Activated B cell treated with CpG ODN at 0.5 μM for 24 hours (primary cell): ENCODE measurements at regions not wholly inside any gene's neighbourhood (a gene's known extent, or its start where the extent isn't known, plus 50 kb on each side); places are given as distances from the start of the nearest gene placed in this dataset.

ENCODE experiments used
- ATAC-seq: fragments of 200-7000 bp; cut with Tn5 transposase; one replicate; pipeline ENCODE4 v1.10.0; 2021; ENCODE audit warnings: low read depth, mild to moderate bottlenecking, moderate library complexity
- CTCF ChIA-PET: fragments of 350-600 bp; sonication (Branson Sonifier 250); formaldehyde crosslinking; loops from one replicate; lab custom pipeline; 2021; ENCODE audit warnings: antibody characterized with exemption; lab: Charles Lee
- POLR2A ChIA-PET: fragments of 350-600 bp; sonication (Branson Sonifier 250); formaldehyde crosslinking; loops from one replicate; lab custom pipeline; 2021; ENCODE audit warnings: antibody characterized with exemption; lab: Charles Lee
- DNase-seq: peaks from one replicate; pipeline ENCODE4 v3.0.0; 2022
- H3K27ac Mint-ChIP-seq: one replicate; pipeline ENCODE4 v1.8.0; 2020; ENCODE audit warnings: mixed read lengths
- H3K27me3 Mint-ChIP-seq: one replicate; pipeline ENCODE4 v1.8.0; 2021; ENCODE audit warnings: mixed read lengths
- H3K36me3 Mint-ChIP-seq: one replicate; pipeline ENCODE4 v1.8.0; 2021; ENCODE audit warnings: low read depth, mixed read lengths
- H3K4me1 Mint-ChIP-seq: one replicate; pipeline ENCODE4 v1.8.0; 2021; ENCODE audit warnings: mixed read lengths
- H3K4me3 Mint-ChIP-seq: one replicate; pipeline ENCODE4 v1.8.0; 2020; ENCODE audit warnings: mild to moderate bottlenecking, mixed read lengths
- H3K9me3 Mint-ChIP-seq: one replicate; pipeline ENCODE4 v1.8.0; 2020; ENCODE audit warnings: mixed read lengths
- intact Hi-C: fragments of 100-400 bp; cut with micrococcal nuclease; formaldehyde crosslinking; loops from one replicate; pipeline ENCODE4 v1.15.1; 2024
- TF ChIP-seq, protein P1 (sequence below): fragments of 200-600 bp; IDR thresholded peaks from one replicate; pipeline ENCODE4 v1.8.0; 2022; ENCODE audit warnings: antibody characterized with exemption, mild to moderate bottlenecking

DNA sequence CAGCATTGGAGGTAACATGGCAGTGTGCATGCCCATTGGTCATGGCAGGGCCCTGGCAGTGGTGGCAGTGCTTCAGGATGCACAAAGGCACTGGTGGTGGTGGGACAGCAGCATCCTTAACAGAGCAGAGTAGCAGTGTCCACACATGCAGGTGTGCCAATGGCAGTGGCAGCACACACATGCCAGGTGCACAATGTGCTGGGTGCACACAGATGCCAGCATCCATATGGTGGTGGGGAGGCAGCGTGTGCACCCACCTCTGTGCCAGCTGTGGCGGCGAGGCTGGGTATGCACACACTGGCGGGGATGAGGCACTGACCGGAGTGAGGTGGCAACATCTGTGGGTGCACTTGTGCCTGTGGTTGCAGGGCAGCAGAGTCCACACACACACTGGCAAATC is 150.6 kb downstream of the SI start:
- H3K4me1 Mint-ChIP-seq: no peaks in the 10 kb centered on the region
- no peaks in the 10 kb centered on the region for H3K36me3 Mint-ChIP-seq
- H3K27ac Mint-ChIP-seq: no peak overlapping the region
- ATAC-seq: no peak
- TF ChIP-seq, protein P1, sequence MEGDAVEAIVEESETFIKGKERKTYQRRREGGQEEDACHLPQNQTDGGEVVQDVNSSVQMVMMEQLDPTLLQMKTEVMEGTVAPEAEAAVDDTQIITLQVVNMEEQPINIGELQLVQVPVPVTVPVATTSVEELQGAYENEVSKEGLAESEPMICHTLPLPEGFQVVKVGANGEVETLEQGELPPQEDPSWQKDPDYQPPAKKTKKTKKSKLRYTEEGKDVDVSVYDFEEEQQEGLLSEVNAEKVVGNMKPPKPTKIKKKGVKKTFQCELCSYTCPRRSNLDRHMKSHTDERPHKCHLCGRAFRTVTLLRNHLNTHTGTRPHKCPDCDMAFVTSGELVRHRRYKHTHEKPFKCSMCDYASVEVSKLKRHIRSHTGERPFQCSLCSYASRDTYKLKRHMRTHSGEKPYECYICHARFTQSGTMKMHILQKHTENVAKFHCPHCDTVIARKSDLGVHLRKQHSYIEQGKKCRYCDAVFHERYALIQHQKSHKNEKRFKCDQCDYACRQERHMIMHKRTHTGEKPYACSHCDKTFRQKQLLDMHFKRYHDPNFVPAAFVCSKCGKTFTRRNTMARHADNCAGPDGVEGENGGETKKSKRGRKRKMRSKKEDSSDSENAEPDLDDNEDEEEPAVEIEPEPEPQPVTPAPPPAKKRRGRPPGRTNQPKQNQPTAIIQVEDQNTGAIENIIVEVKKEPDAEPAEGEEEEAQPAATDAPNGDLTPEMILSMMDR: no peak
- intact Hi-C loops: no loop called here
- H3K4me3 Mint-ChIP-seq: no peak overlapping the region
- ChIA-PET POLR2A (no interaction called here), CTCF (no interaction called here)
- peaks cover 2% of the 10 kb centered on the region for H3K9me3 Mint-ChIP-seq
- H3K27me3 Mint-ChIP-seq: no peaks in the 10 kb centered on the region
- no peak for DNase-seq

DNA sequence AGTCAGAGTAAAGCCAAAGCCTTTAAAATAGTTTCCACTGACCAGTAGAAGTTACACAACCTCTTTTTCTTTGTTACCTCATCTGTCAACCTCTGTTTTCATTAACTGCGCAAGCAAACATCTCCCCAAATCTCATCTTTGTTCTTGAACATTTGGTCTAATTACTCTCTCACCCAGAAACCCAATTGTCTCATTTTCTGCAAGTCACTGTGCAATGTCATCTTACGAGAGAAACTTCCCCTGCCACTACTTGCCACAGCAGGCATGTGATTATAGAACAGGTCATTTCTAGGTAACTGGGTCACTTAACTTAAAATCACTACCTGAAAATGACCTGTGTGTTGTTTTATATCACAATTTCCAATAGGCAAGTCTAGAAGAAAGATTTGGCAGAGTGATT is 159.4 kb downstream of the SI start:
- ATAC-seq: no peak
- H3K27ac Mint-ChIP-seq: no peak overlapping the region
- no peaks in the 10 kb centered on the region for H3K9me3 Mint-ChIP-seq
- no peaks in the 10 kb centered on the region for H3K36me3 Mint-ChIP-seq
- ChIA-PET POLR2A (no interaction called here), CTCF (no interaction called here)
- no peaks in the 10 kb centered on the region for H3K27me3 Mint-ChIP-seq
- H3K4me1 Mint-ChIP-seq: no peaks in the 10 kb centered on the region
- intact Hi-C loops: no loop called here
- no peak overlapping the region for H3K4me3 Mint-ChIP-seq
- no peak for DNase-seq
- TF ChIP-seq, protein P1: no peak

DNA sequence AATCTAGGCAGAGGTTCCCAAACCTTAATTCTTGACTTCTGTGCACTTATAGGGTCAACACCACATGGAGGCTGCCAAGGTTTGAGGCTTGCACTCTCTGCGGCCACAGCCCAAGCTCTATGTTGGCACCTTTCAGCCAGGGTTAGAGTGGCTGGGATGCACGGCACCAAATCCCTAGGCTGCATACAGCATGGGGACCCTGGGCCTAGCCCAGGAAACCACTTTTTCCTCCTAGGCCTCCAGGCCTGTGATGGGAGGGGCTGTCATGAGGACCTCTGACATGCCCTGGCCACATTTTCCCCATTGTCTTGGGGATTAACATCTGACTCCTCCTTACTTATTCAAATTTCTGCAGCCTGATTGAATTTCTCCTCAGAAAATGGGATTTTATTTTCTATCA is 165.4 kb downstream of the SI start:
- H3K27me3 Mint-ChIP-seq: no peaks in the 10 kb centered on the region
- ChIA-PET POLR2A (no interaction called here), CTCF (no interaction called here)
- no peak overlapping the region for H3K27ac Mint-ChIP-seq
- intact Hi-C loops: no loop called here
- no peak overlapping the region for H3K4me3 Mint-ChIP-seq
- ATAC-seq (no peak), DNase-seq (no peak)
- H3K36me3 Mint-ChIP-seq: no peaks in the 10 kb centered on the region
- H3K9me3 Mint-ChIP-seq: peaks cover 6% of the 10 kb centered on the region
- no peaks in the 10 kb centered on the region for H3K4me1 Mint-ChIP-seq
- TF ChIP-seq, protein P1: no peak

DNA sequence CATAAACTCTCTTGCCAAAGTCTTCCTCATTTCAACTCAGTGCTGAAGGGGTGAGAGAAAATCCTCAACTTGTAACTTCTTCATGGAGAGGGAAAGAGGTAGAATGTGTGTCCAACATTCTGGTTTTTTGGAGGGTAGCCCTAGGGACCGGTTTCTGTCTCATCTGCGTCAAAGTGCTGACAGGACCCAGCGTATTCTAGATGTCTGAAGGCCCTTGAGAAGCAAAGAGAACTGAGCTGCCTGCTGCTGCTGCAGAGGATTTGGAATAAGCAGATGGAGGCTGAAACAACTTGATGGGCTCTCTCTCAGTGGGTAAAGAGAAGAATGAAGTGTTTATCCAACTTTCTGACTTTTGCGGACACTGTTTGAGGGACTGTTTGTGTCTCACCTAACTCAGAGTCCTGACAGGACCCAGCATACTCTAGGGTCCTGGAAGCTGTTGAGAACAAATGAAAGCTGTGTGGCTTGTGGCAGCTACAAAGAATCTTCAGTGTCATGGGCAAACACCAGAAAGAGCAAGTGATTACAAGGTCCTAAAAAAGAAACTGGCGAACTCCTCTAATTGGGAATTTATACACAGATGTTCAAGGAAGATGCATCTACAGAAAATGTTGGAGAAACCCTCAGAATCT is 174.4 kb downstream of the SI start:
- no peak overlapping the region for H3K4me3 Mint-ChIP-seq
- no peak for DNase-seq
- H3K27ac Mint-ChIP-seq: no peak overlapping the region
- intact Hi-C loops: no loop called here
- no peaks in the 10 kb centered on the region for H3K27me3 Mint-ChIP-seq
- ChIA-PET POLR2A (no interaction called here), CTCF (no interaction called here)
- H3K4me1 Mint-ChIP-seq: no peaks in the 10 kb centered on the region
- no peak for ATAC-seq
- peaks cover 7% of the 10 kb centered on the region for H3K9me3 Mint-ChIP-seq
- no peaks in the 10 kb centered on the region for H3K36me3 Mint-ChIP-seq
- TF ChIP-seq, protein P1: no peak

DNA sequence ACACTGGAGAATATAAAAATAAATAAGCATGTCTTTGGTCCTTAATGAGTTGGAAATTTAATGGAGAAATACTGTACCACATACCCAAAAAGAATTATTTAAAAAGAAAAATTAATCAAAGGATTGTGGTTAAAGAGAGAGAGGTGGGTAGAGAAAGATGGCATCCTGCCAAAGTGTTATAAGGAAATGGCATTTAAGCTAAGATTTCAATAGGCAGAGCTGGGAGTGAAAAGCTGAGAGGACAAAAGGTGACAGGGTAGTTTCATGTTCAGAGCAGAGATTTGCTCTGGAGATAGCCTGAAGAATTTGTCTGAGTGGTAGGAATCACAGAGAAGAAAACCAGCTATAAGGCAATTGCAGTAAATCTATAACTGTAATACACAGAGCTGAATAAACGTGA is 181.0 kb downstream of the SI start:
- no peaks in the 10 kb centered on the region for H3K27me3 Mint-ChIP-seq
- ChIA-PET POLR2A (no interaction called here), CTCF (interaction anchor here (0.6 kb wide), 1 partner anchor 446 kb away, joined by 3 read pairs; no protein-coding TSS in a partner anchor)
- no peaks in the 10 kb centered on the region for H3K36me3 Mint-ChIP-seq
- H3K9me3 Mint-ChIP-seq: peaks cover 7% of the 10 kb centered on the region
- no peaks in the 10 kb centered on the region for H3K4me1 Mint-ChIP-seq
- ATAC-seq: no peak
- intact Hi-C loops: no loop called here
- no peak overlapping the region for H3K4me3 Mint-ChIP-seq
- no peak for DNase-seq
- TF ChIP-seq, protein P1: no peak
- H3K27ac Mint-ChIP-seq: no peak overlapping the region
